ENCODE measurements at regions not wholly inside any gene's neighbourhood (a gene's known extent, or its start where the extent isn't known, plus 50 kb on each side); places are given as distances from the start of the nearest gene placed in this dataset.
"Not testable (repeated sequence)": the region's sequence is repeated elsewhere in the genome, so short reads cannot be mapped to it uniquely, and the experiment has no call there.

DNA sequence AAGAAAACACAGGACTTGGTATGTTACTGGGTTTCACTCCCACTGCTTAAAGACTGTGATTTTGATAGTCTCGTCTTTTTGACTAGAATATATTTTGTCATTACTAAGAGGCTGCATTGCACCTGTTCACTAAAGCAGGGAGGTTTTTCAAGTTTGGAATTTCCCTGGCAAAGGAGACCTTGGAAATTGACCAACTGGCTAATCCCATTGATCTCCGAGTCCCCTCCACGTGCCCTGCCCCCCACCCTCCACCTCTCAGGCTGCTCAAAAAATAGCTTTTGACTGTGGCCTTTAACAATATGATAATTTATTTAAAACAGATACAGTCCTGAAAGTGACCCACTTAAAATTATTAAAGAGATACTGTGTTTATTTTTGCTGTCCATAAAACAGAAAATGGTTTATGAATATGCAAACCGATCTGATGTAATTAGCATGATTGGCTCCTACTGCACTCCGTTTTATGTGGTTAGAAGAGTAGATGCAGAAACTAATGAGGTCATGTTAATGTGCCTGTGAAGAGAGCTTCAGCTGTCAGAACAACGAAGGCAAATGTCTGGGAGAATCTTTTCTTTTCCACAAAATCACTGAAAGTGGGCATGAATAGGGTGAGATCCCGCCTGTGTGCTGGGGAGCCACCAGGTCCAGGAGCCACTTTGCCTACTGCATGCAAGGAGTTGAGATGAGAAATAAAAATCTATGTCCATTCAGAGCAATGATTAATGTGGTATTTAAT is 361.5 kb downstream of the RRAGC start:
- no peak for DNase-seq

DNA sequence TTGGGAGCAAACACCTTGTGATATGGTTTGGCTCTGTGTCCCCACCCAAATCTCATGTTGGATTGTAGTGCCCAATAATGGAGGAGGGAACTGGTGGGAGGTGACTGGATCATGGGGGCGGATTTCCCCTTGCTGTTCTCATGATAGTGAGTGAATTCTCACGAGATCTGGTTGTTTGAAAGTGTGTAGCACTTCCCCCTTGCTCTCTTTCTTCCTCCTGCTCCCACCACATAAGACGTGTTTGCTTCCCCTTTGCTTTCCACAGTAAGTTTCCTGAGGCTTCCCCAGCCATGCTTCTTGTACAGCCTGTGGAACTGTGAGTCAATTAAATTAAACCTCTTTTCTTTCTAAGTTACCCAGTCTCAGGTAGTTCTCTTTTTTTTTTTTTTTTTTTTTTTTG is 366.3 kb downstream of the RRAGC start:
- not testable (repeated sequence) for DNase-seq

DNA sequence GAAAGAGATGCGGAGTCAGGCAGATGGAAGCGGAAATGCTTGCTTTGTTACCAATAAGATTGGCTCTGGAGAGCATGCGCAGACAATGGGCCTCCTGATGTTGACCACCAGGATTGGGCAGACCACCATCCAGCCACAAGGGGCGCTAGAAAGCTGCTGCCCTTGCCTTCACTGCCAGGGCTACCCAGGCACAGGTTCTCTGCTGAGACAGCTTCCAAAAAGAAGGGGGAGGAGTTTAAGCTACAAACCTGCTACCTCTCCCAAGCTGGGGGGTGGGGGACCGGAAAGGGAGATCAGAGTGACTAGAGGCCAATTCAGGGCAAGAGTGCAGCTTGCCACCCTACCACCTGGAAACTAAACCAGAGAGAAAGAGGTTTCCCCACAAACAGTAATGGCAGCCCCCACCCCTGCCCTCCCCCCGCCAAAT is 369.7 kb downstream of the RRAGC start:
- DNase-seq, result no peak

DNA sequence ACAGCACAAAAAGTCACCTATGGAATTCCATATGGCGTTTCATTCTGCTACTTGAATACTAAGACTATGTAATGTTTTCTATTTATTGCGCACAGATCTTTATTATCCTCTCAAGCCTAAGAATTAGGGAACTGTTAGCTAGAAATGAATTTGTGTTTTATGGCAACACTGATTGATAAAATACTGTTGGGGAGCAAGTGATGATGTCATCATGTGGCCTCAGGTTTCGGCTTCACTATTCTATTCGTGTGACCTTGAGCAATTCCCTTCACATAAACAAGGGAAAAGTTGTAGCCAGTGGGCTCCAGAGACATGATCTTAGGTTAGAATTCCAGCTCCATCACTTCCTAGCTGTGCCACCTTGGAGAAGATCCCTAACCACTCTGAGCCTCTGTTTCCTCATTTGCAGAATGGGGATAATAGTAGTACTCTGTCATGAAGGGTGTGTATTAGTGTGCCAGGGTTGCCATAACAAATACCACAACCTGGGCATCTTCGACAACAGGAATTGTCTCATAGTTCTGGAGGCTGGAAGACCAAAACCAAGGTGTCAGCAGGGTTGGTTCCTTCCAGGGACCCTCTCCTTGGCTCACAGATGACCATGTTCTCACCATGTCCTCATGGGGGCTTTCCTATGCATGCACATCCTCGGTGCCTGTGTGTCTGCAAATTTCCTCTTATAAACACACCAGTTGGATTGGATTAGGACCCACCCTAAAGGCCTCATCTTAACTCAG is 371.2 kb downstream of the RRAGC start:
- no peak for DNase-seq

DNA sequence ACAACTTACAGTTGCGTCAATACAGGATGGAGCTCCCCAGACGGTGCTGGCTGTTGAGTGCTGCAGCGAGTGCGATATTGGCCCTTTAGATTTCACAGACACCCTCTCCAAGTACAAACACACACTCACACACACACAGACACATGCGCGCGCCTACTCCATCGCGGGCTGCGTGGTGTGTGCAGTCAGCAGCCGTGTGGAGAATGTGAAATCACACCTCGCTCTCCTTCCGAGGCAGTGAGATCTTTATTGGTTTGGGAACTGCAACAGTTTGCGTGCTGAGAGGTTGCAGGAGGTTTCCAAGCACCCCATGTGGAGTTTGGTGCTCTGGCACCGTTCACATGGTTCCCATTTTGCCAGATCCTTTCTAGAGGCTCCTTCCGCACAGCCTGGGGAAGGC is 372.2 kb downstream of the RRAGC start:
- no peak for DNase-seq

DNA sequence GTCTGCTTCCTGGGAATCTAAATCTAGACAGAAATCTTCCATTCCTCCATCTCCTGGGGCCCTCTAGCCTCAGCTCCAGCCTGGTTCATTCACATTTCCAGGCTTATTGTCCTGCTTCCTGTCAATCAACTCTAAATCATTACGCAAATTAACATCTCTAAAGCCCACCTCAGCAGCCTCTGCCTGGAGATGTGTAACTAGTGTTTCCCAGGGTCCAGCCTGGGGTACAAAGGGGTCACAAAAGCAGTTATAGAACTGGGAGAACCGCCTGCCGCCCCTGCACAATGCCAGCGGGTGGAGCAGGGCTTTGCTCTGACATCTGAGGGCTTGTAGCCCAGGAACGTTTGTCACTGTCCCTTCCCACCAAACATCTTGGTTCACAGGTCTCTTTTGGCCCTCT is 373.5 kb downstream of the RRAGC start:
- DNase-seq, result no peak

DNA sequence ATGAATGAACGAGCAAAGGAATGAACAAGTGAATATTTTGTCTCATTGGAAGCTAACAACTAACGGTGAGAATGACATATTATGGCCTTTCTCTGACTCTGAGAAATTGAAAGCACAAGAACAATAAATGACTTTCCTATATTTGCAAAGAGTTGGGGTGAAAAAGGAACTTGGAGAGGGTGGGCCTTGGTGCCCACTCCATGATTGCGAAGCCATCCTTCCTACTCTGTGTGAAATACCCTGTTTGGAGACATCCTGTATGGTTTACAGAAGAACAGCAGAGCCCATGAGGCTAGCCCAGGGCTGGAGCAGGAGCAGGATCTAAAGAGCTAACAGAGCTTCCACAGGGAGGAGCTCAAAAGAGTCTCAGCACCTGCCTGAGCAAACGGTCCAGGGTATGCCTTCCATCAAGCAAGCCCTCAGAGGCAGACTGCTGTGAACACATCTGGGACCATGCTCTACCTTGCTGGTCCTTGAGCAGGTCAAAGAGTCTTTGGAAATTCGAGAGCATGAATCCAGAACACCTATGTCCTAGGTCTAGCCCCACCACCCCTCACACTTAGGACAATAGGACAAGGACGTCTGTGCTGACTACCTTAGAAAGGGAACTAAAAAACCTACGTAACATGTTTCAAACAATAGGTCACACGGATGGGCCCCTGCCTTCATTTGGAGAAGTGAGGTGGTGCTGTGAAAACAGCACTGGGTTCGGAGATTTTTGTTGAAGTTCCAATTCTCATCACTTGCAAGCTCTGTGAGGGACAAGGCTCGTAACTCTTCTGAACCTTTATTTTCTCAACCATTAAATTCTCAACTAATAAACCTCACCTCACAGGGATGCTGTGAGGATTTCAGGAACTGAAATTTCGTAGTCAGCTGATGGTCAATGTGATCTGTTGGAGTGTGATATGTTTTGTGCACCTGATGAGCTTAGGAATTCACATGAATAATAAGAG is 377.4 kb downstream of the RRAGC start:
- no peak for DNase-seq

DNA sequence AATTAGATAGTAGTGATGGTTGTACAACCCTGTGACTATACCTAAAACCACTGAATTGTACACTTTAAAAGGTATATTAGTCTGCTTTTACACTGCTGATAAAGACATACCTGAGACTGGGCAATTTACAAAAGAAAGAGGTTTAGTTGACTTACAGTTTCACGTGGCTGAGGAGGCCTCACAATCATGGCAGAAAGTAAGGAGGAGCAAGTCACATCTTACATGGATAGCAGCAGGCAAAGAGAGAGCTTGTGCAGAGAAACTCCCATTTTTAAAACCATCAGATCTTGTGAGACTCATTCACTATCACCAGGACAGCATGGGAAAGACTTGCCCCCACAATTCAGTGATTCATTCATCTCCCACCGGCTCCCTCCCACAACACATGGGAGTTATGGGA is 379.9 kb downstream of the RRAGC start:
- not testable (repeated sequence) for DNase-seq

DNA sequence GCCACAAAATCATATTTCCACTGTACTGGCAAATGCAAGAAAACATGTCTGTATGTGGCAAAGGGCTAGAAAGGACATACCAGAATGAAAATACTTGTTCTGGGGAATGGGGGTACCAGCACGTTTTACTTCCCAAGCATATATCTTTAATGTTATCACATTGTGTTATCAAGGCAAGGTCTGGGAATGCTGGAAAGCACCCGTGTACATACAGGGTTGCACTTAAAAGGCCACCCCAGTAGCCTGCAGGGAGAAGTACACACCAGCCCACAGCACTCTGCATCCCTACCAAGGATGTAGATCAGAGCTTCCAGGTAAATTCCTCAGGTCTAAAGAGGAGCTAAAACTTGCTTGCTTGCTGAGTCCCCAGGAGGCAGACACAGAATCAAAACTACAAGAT is 381.8 kb downstream of the RRAGC start:
- no peak for DNase-seq

DNA sequence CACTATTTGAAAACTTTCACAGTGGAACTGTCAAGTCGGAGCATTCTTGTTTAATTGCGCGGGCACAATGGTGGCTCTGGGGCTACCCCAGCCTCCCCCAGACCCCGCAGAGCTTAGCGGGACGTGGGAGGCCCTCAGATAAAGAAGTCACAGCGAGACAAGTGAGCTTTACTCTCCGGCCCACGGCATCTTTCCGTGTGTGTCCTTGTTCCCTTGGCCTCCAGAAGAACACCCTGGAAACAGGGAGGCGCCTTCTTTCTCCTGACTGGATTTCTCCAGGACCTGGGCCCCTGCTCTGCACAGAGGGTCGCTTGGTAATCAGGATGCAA is 382.8 kb downstream of the RRAGC start:
- no peak for DNase-seq

DNA sequence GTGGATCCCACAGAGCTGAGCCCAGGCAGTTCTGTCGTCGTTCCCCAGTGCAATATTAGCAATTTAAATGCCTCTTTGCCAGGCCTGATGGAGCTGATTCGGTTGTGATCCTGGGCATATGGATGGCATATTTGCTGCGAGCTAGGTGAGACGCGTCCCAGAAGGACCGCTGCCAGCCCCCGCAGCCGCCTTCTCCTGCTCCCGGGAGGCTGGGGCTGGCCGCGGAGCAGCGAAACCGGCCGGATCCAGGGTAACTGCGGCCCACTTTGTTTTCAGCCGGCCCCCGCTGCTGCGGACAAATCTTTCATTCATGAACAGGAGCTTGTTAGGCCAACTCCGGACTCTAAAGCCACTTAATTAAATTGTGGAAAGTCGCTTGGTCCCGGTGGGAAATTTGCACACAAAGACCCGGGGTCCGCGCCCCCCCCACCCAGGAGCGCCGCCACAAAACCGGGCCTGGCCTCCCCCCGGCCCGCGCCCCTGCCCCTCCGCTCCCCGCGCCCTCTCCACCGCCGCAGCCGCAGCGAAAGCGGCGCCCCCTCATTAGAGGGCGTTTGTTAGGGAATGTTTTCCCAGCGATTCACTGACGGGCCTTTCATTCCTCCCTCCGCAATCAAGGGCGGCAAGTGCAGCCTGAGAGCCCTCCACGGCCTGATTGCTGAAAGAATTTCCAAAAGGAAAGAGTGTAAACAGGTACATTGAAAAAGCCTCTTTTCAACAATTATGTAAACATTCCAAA is 383.3 kb downstream of the RRAGC start:
- no peak for DNase-seq

DNA sequence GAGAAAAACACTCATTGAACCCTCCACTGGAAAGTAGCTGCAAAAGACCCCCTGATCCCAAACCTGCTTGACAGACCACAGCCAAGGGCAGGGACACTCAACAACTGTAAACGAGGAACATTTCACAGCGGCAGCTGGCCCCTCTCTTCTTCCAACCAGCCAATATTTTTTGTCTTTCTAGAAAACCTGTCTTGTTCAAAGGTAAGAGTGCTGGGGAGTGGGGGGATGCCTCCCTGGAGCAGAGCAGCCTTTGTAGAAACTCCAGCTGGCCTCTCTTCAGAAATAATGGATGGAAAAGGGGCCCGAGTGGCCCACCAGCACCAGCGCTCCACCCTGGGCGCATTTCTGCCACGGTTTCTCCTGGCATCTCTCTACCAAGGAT is 384.0 kb downstream of the RRAGC start:
- no peak for DNase-seq

DNA sequence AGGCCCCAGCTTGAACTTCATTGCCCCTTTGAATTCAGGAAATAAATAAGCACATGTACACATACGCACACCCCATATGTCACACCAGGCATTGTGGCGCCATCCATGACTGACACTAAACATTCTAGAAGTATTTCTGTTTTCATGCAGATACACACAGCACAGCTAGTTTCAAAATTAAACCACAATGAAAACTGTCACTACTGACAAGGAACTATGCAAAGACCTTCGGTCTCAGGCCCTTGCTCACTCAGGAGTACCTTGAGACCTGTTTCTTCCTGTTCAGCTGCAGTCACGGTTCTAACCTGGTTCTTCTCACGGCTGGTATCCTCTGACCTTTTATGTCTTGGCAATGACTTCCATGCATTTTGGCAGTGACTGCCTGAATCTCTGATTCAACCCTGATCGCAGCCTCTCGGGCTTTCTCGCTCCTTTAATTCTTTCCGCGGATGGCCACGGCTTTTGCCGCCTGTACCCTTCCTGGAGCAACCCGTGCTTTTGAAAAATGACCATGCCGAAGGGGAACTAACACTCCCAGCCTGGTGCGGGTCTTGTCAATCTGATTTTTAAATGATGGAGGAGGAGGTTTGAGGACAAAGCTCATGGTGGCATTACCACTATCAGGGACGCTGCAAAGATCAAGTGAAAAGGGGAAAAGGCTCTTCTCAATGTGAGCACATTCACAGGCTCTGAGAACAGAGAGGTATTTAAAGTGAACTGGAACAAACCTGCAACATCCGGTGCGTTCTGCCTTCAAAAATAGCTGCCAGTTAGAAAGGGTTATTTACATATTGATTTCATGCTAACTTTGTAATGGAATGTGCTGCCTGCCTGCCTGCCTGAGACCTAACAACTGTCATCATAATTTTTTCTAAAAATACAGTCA is 384.6 kb downstream of the RRAGC start:
- no peak for DNase-seq

DNA sequence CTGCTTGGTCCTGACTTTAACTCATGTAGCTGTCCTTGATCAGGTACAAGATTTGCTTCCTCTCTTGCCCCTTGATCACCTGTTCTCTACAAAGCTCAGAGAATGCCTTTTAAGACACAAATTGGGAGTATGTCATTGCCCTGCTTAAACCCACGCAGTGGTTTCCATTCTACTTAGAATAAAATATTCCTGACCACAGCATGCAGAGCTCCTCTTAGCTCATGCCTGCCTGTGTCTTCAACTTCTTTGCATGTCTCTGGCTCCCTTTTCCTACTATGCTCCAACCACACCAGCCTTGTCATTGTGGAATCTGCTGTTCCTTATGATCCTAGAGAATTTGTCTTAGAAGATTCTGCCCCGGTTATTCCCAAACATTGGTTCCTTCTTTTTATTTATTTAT is 393.1 kb downstream of the RRAGC start:
- no peak for DNase-seq

DNA sequence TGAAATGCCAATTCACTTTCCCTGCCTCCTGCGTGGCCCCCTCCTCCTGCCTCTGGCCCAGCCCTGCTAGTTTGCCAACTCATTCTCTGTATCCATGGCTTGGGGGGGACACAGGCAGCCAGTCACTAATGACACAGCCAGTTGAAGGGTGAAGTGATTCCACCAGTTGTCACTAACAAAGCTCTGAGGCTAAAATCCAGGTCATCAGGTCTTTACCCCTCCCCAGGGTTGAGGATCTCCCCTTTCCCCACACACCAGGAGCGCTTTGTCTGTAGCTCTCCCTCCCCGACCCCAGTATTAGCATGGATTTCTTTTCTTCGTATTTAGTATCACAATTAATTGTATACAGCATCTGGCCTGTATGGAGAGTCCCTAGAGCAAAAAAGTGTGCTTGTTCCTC is 394.1 kb downstream of the RRAGC start:
- no peak for DNase-seq

DNA sequence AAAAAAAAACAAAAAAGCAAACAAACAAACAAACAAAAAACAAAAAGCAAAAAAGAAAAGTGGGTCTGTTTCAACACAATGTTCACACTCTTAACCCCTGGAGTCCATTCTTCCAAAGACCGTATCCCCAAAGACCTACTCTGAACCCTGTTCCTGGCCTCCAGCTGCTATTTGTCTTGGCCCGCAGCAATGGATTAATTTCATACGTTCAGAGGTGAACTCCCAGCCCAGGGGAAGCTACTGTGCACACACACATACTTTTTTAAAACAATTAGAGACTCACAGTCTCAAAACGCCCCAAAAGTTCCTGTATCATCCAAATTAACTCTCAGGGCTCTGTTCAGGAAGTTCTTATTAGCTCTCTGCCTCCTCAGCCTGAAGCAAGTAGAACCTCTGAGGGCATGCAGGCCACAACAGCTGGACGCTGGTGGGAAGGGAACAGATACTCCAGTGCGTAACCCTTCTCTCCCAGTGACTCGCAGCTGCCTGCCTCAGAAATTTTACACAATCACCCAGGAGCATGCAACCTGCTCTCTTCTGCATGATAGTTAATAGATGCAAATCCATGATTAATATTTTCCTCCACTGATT is 395.4 kb downstream of the RRAGC start:
- DNase-seq, result no peak

DNA sequence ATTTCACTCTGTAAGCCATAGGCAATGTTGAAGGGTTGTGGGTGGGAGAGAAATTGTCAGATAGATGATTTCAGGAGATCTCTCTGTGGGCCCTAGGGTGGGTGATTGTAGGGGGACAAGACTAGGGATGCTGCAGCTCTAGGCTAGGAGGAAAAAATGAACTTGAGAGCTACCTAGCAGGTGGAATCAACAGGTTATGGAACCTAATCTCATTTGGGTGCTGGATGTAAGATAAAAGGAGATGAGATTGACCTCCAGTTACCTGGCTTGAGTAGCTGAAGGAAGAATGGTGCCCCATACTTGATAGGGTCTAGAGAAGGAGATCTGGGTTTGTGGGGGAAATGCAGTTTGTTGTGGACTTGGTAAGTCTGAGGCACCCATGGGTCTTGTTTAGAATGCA is 396.5 kb downstream of the RRAGC start:
- no peak for DNase-seq

DNA sequence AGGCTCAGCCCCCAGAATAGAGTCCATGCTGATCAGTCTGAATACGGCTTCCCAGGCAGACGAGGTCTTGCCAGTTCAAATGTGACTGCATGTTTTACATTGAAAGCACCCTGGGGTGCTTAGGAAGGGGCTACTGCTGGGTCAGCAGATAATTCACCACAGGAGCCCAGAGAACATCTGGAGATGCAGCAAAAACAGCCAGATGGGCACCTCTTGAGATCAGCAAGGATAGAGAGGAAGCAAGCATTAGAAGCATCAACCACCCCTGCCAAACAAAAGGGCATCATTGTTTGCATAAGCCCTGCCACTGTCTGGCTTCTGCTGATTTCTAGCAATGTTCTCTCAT is 403.1 kb downstream of the RRAGC start:
- DNase-seq, result no peak

DNA sequence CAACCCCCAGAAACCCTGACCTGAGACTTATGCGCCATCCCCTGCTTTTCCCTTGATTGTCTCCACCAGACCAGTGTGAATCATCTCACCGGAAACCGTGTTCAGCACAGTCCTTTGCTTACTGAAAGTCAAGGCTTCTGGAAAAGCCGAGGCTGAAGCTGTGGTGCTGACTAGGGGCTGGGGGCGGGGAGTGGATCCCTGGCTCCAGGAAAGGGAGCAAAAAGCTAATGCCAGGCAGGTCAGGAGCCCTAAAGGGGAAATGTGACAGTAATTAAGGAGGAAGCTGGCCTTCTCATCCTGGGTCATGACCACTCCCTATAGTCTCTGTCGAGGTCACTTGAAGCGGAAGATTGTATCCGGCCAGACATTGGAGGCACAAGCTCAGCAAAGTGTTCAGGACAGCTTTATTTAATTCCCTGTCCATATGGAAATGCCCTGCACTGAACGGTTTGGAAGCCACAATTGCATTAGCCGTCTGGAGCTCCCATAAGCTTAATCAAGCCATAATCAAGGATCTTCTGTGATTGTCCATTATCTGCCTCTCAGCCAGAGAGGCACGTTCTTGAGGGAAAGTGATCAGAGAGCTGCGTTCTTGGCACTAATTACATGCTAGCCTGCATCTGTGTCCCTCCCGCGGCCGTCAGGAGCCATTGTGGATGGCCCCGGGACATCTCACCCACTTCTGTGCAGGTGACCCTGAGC is 403.6 kb downstream of the RRAGC start:
- DNase-seq, result no peak

DNA sequence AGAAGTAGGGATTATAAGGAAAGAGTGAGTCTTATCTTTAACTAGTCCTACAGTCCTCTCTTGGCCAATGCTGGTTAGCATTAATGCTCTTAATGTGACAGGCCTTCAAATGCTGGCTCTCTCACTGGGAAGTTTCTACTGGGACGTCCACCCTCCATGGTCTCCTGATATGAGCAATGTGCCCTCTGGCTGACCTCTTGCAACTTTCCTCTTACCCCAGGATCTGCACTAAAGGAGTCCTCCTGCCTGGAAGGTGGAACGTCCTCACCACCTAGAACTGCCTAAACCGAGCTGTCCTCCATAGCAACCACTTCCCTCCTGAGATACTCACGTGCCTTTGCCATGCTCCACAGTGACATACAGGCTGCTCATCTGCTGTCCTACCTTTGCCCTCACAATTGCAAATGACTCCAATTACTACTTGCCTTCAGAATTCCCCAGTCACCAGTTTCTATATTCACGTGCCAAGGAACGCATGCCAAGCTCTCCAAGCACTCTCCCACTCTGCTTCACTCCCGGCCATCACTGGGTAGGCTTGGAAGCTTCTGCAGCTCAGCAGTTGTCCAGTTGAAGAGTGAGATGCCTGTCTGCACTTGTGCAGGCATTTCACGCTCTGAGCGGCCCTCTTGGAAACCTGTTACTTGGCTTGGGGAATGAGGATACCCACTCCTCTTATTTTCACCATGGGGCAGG is 404.7 kb downstream of the RRAGC start:
- no peak for DNase-seq
